Tibial nerve (tissue), 4 donors: ENCODE measurements at regions not wholly inside any gene's neighbourhood (a gene's known extent, or its start where the extent isn't known, plus 50 kb on each side); places are given as distances from the start of the nearest gene placed in this dataset.

Experiments
- DNase-seq, 2 donors: peaks; one replicate each; pipeline ENCODE4 v3.0.0-alpha.2; 2019; ENCODE audit warnings: low spot score in 2 of 2
- H3K27ac ChIP-seq, 4 donors: fragments of 200-600 bp; sonication (generic) in 3 of 4; one replicate each; pipeline ENCODE4 v1.5.1; 2017 to 2019; ENCODE audit warnings: mild to moderate bottlenecking in 1 of 4
- H3K27me3 ChIP-seq, 2 donors: fragments of 200-600 bp; sonication (generic) in 1 of 2; one replicate each; pipeline versions ENCODE4 v1.5.1 to v1.6.0; 2017 to 2019
- H3K36me3 ChIP-seq, 3 donors: fragments of 200-600 bp; sonication (generic); one replicate each; pipeline ENCODE4 v1.5.1; 2018 to 2019
- H3K4me1 ChIP-seq, 4 donors: fragments of 200-600 bp; sonication (generic) in 3 of 4; one replicate each; pipeline ENCODE4 v1.5.1; 2017 to 2019
- H3K4me3 ChIP-seq, 4 donors: fragments of 200-600 bp; sonication (generic) in 3 of 4; one replicate each; pipeline ENCODE4 v1.5.1; 2017 to 2019; ENCODE audit warnings: mild to moderate bottlenecking in 1 of 4, moderate library complexity in 1 of 4
- H3K9me3 ChIP-seq, 4 donors: fragments of 200-600 bp; sonication (generic) in 3 of 4; one replicate each; pipeline ENCODE4 v1.5.1; 2017 to 2019
- EP300 ChIP-seq, 2 donors: sonication (generic); formaldehyde crosslinking; IDR thresholded peaks; one replicate each; pipeline ENCODE4 v1.6.1; 2017; ENCODE audit warnings: antibody characterized with exemption in 2 of 2, mild to moderate bottlenecking in 1 of 2
- POLR2A ChIP-seq, 2 donors: fragments of 450-650 bp; IDR thresholded peaks; one replicate each; pipeline ENCODE4 v1.6.1; 2017; ENCODE audit warnings: antibody characterized with exemption in 2 of 2, mild to moderate bottlenecking in 2 of 2, moderate library complexity in 2 of 2
- WGBS, 2 donors: methylation state at CpG; one replicate each; pipeline ENCODE4 v1.1.5; 2018; 5-methylcytosine and 5-hydroxymethylcytosine counted together
- TF ChIP-seq, protein P1 (sequence below), 5 experiments: fragments of 200-600 bp in 3 of 5; fragments of 450-650 bp in 2 of 5; sonication (generic) in 3 of 5; IDR thresholded peaks; one replicate each; pipeline ENCODE4 v1.5.1; 2016 to 2019; ENCODE audit warnings: antibody characterized with exemption in 5 of 5, mild to moderate bottlenecking in 3 of 5, moderate library complexity in 2 of 5

DNA sequence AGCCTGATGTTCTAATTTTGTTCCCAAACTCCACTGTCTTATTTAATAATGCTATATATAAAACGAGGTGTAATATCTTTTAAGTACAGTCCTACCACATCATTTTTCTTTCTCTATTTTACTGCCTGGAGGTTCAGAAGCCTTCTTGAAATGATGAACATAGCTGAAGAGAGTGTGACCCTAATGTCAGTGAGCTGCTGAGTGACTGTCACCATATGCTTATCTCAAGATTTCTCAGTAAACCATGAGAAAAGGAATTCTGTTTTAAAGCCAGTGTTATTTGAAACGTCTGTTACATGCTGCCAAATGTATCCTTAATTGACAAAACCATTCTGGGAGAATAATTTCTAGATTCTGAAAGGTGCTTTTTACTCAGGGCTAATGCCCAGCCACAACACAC is 503.5 kb upstream of the TMPRSS15 start:
- no peaks in the 10 kb centered on the region for H3K36me3 ChIP-seq
- no peak for DNase-seq
- no peak overlapping the region for H3K4me3 ChIP-seq
- H3K27ac ChIP-seq: no peak overlapping the region
- no peaks in the 10 kb centered on the region for H3K4me1 ChIP-seq
- peaks cover 0 to 7% (median 0%) of the 10 kb centered on the region in 4 donors for H3K9me3 ChIP-seq
- 52 to 57% methylated on average over 2 of the region's 2 CpGs for WGBS, 2 donors
- H3K27me3 ChIP-seq: no peaks in the 10 kb centered on the region
- no peak for TF ChIP-seq POLR2A (IDR thresholded peaks at IDR 0.05)
- TF ChIP-seq EP300 (IDR thresholded peaks at IDR 0.05): no peak
- TF ChIP-seq, protein P1, sequence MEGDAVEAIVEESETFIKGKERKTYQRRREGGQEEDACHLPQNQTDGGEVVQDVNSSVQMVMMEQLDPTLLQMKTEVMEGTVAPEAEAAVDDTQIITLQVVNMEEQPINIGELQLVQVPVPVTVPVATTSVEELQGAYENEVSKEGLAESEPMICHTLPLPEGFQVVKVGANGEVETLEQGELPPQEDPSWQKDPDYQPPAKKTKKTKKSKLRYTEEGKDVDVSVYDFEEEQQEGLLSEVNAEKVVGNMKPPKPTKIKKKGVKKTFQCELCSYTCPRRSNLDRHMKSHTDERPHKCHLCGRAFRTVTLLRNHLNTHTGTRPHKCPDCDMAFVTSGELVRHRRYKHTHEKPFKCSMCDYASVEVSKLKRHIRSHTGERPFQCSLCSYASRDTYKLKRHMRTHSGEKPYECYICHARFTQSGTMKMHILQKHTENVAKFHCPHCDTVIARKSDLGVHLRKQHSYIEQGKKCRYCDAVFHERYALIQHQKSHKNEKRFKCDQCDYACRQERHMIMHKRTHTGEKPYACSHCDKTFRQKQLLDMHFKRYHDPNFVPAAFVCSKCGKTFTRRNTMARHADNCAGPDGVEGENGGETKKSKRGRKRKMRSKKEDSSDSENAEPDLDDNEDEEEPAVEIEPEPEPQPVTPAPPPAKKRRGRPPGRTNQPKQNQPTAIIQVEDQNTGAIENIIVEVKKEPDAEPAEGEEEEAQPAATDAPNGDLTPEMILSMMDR (IDR thresholded peaks at IDR 0.05): no peak

DNA sequence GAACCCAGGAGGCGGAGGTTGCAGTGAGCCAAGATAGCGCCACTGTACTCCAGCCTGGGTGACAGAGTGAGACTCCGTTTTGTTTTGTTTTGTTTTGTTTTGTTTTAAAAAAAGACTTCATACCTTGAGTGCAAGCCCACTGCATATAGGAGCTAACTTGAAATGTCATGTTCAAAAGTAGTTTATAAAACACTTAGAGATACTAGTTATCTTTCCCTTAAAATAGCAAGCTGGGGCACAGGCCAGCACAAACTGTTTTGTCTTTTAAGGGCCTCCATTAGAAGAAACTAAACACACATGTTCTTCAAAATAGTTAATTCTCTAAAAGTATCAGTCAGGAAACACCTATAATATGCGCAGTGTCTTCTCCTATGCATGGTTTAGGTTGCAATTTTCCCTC is 505.1 kb upstream of the TMPRSS15 start:
- WGBS, 2 donors: 89 to 90% methylated on average over 4 of the region's 4 CpGs
- Histone ChIP-seq H3K27me3 (no peaks in the 10 kb centered on the region), H3K27ac (no peak overlapping the region), H3K4me1 (no peaks in the 10 kb centered on the region), H3K36me3 (no peaks in the 10 kb centered on the region), H3K4me3 (no peak overlapping the region), H3K9me3 (peaks cover 0 to 21% (median 0%) of the 10 kb centered on the region in 4 donors)
- TF ChIP-seq POLR2A (IDR thresholded peaks at IDR 0.05) (no peak), EP300 (IDR thresholded peaks at IDR 0.05) (no peak)
- TF ChIP-seq, protein P1 (IDR thresholded peaks at IDR 0.05): no peak
- DNase-seq: no peak

- H3K4me3 ChIP-seq: no peak overlapping the region
- H3K27me3 ChIP-seq: no peaks in the 10 kb centered on the region
- WGBS, 2 donors: 88 to 95% methylated on average over 4 of the region's 4 CpGs
- H3K9me3 ChIP-seq: peaks cover 0 to 21% (median 0%) of the 10 kb centered on the region in 4 donors
- DNase-seq: no peak
- no peaks in the 10 kb centered on the region for H3K4me1 ChIP-seq
- H3K27ac ChIP-seq: no peak overlapping the region
- no peaks in the 10 kb centered on the region for H3K36me3 ChIP-seq
- TF ChIP-seq EP300 (IDR thresholded peaks at IDR 0.05) (no peak), POLR2A (IDR thresholded peaks at IDR 0.05) (no peak)
- TF ChIP-seq, protein P1 (IDR thresholded peaks at IDR 0.05): no peak
Observed at GRCh38 chr21:18913914-18914313, 510.3 kb upstream of the TMPRSS15 start.

- H3K36me3 ChIP-seq: no peaks in the 10 kb centered on the region
- no peak for DNase-seq
- H3K9me3 ChIP-seq: peaks cover 0 to 21% (median 0%) of the 10 kb centered on the region in 4 donors
- TF ChIP-seq, protein P1 (IDR thresholded peaks at IDR 0.05): no peak
- TF ChIP-seq POLR2A (IDR thresholded peaks at IDR 0.05) (no peak), EP300 (IDR thresholded peaks at IDR 0.05) (no peak)
- no peaks in the 10 kb centered on the region for H3K27me3 ChIP-seq
- H3K4me1 ChIP-seq: no peaks in the 10 kb centered on the region
- H3K27ac ChIP-seq: no peak overlapping the region
- 87 to 94% methylated on average over 2 of the region's 2 CpGs for WGBS, 2 donors
- no peak overlapping the region for H3K4me3 ChIP-seq
Observed at GRCh38 chr21:18914570-18914969, 511.0 kb upstream of the TMPRSS15 start.

DNA sequence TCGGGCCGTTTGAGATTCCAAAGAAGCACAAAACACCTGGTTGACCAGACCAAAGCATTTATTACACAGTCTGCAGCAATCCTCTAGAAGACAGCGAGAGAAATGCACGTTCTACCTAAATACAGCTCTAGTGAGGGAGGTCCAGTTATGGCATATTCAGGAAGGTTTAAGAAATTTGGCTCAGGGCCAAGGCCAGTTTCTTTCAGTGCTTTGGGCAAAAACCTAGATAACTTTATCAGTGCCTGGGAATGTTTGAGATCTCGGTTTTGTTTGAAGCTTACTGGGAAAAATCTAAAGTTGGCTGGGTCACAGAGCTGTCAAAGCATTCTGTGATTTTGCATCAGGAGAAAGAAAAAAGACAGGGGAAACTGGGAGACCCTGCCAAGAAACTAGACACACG is 514.0 kb upstream of the TMPRSS15 start:
- H3K36me3 ChIP-seq: no peaks in the 10 kb centered on the region
- 78 to 79% methylated on average over 6 of the region's 6 CpGs for WGBS, 2 donors
- no peaks in the 10 kb centered on the region for H3K27me3 ChIP-seq
- DNase-seq: no peak
- TF ChIP-seq, protein P1 (IDR thresholded peaks at IDR 0.05): no peak
- no peak for TF ChIP-seq POLR2A (IDR thresholded peaks at IDR 0.05)
- no peak for TF ChIP-seq EP300 (IDR thresholded peaks at IDR 0.05)
- H3K4me3 ChIP-seq: no peak overlapping the region
- no peak overlapping the region for H3K27ac ChIP-seq
- H3K9me3 ChIP-seq: peaks cover 0 to 9% (median 0%) of the 10 kb centered on the region in 4 donors
- no peaks in the 10 kb centered on the region for H3K4me1 ChIP-seq
